ENCODE measurements at regions not wholly inside any gene's neighbourhood (a gene's known extent, or its start where the extent isn't known, plus 50 kb on each side); places are given as distances from the start of the nearest gene placed in this dataset.
"Not testable (repeated sequence)": the region's sequence is repeated elsewhere in the genome, so short reads cannot be mapped to it uniquely, and the experiment has no call there.

DNA sequence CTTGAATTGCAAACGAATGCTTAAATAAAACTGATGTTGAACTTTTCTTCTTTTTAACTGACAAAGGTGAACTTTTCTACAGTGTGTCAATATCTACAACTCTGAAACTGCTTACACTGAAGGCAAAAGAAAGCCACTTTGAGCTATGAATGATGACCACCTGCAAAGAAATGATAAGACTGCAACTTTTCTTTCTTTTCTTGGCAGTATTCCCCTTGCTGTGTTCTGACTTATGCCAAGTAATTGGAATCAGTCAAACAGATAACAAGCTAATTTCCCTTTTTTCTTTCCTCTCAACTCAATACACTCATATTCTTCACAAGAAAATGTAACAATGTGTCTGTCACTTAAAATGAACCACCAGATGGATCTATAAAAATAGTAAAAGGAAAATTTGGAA, 588.1 kb upstream of the BRINP3 start:
- TF ChIP-seq POLR2AphosphoS5 (IDR thresholded peaks at IDR 0.05; ENCODE audit: low read depth, low read length) = no peak
- no peak for TF ChIP-seq POLR2A (IDR thresholded peaks at IDR 0.05; ENCODE audit: low read depth, low read length)
- TF ChIP-seq PAX5 (IDR thresholded peaks at IDR 0.05; ENCODE audit: insufficient read depth, low read length, severe bottlenecking) = no peak
- TF ChIP-seq TAF1 (IDR thresholded peaks at IDR 0.05; ENCODE audit: low read depth, low read length) = no peak
- TF ChIP-seq POU2F2 (IDR thresholded peaks at IDR 0.05; ENCODE audit: low read depth, low read length) = no peak
- TF ChIP-seq SPI1 (IDR thresholded peaks at IDR 0.05; ENCODE audit: low read depth, low read length) = no peak
- DNase-seq (ENCODE audit: insufficient read length, low spot score) = no peak
- FAIRE-seq = no peak

GRCh38 chr1:191074881-191075280, 597.2 kb upstream of the BRINP3 start:
- TF ChIP-seq POLR2AphosphoS5 (IDR thresholded peaks at IDR 0.05; ENCODE audit: low read depth, low read length) (no peak), TAF1 (IDR thresholded peaks at IDR 0.05; ENCODE audit: low read depth, low read length) (no peak), POLR2A (IDR thresholded peaks at IDR 0.05; ENCODE audit: low read depth, low read length) (no peak), PAX5 (IDR thresholded peaks at IDR 0.05; ENCODE audit: insufficient read depth, low read length, severe bottlenecking) (no peak), POU2F2 (IDR thresholded peaks at IDR 0.05; ENCODE audit: low read depth, low read length) (no peak), SPI1 (IDR thresholded peaks at IDR 0.05; ENCODE audit: low read depth, low read length) (no peak)
- DNase-seq (ENCODE audit: insufficient read length, low spot score) (no peak), FAIRE-seq (no peak)

DNA sequence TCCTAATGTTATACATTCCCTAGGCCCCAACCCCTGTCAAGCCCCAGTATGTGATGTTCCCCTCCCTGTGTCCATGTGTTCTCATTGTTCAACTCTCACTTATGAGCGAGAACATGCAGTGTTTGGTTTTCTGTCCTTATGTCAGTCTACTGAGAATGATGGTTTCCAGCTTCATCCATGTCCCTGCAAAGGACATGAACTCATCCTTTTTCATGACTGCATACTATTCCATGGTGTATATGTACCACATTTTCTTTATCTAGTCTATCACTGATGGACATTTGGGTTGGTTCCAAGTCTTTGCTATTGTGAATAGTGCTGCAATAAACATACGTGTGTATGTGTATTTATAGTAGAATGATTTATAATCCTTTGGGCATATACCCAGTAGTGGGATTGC, 605.4 kb upstream of the BRINP3 start:
- DNase-seq (ENCODE audit: insufficient read length, low spot score); FAIRE-seq: not testable (repeated sequence)

- DNase-seq (ENCODE audit: insufficient read length, low spot score) (no peak), FAIRE-seq (no peak)
- no peak for TF ChIP-seq POU2F2 (IDR thresholded peaks at IDR 0.05; ENCODE audit: low read depth, low read length)
- no peak for TF ChIP-seq SPI1 (IDR thresholded peaks at IDR 0.05; ENCODE audit: low read depth, low read length)
- TF ChIP-seq POLR2A (IDR thresholded peaks at IDR 0.05; ENCODE audit: low read depth, low read length) = no peak
- TF ChIP-seq PAX5 (IDR thresholded peaks at IDR 0.05; ENCODE audit: insufficient read depth, low read length, severe bottlenecking) = no peak
- TF ChIP-seq POLR2AphosphoS5 (IDR thresholded peaks at IDR 0.05; ENCODE audit: low read depth, low read length) = no peak
- no peak for TF ChIP-seq TAF1 (IDR thresholded peaks at IDR 0.05; ENCODE audit: low read depth, low read length)
These were observed 607.5 kb upstream of the BRINP3 start for GRCh38 chr1:191085121-191085520.

GRCh38 chr1:191086910-191087309, 609.2 kb upstream of the BRINP3 start:
- FAIRE-seq = no peak
- TF ChIP-seq POU2F2 (IDR thresholded peaks at IDR 0.05; ENCODE audit: low read depth, low read length) = no peak
- TF ChIP-seq PAX5 (IDR thresholded peaks at IDR 0.05; ENCODE audit: insufficient read depth, low read length, severe bottlenecking) = no peak
- no peak for TF ChIP-seq SPI1 (IDR thresholded peaks at IDR 0.05; ENCODE audit: low read depth, low read length)
- no peak for TF ChIP-seq TAF1 (IDR thresholded peaks at IDR 0.05; ENCODE audit: low read depth, low read length)
- no peak for TF ChIP-seq POLR2A (IDR thresholded peaks at IDR 0.05; ENCODE audit: low read depth, low read length)
- TF ChIP-seq POLR2AphosphoS5 (IDR thresholded peaks at IDR 0.05; ENCODE audit: low read depth, low read length) = no peak
- DNase-seq (ENCODE audit: insufficient read length, low spot score) = no peak

DNA sequence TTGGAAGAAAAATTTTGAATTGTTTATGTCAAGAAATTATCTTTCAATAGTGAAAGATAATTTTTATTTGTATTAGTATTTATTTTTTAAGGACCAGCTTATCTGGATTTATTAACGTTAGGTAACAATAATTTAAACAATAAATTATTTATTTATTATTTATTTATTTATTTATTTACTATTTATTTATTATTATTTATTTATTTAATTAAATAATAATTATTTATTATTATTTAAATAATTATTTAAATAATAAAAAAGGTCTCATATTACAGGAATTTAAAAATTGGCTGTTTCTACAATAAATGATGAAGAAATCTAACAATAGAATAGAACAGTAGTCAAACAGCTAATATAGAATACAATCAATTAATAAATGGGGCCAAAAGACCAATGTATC, 618.7 kb upstream of the BRINP3 start:
- TF ChIP-seq POLR2A (IDR thresholded peaks at IDR 0.05; ENCODE audit: low read depth, low read length) = no peak
- no peak for TF ChIP-seq POLR2AphosphoS5 (IDR thresholded peaks at IDR 0.05; ENCODE audit: low read depth, low read length)
- no peak for TF ChIP-seq SPI1 (IDR thresholded peaks at IDR 0.05; ENCODE audit: low read depth, low read length)
- TF ChIP-seq POU2F2 (IDR thresholded peaks at IDR 0.05; ENCODE audit: low read depth, low read length) = no peak
- TF ChIP-seq PAX5 (IDR thresholded peaks at IDR 0.05; ENCODE audit: insufficient read depth, low read length, severe bottlenecking) = no peak
- no peak for FAIRE-seq
- no peak for DNase-seq (ENCODE audit: insufficient read length, low spot score)

DNA sequence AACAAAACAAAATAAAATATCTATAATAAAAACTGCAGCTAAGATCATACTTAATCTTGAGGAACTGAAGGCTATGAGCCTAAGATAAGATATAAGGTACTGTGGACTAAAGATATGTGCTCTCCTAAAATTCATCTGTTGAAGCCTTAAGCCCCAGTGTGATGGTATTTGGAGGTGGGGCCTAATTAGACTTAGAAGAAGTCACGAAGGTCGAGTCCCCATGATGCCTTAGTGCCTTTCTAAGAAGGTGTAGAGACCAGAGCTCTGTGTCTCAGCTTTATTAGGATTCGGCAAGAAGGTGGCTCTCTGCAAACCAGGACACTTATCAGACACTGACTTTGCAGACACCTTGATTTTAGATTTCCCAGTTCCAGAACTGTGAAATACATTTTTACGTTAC, 622.0 kb upstream of the BRINP3 start:
- DNase-seq (ENCODE audit: insufficient read length, low spot score) (no peak), FAIRE-seq (no peak)
- no peak for TF ChIP-seq PAX5 (IDR thresholded peaks at IDR 0.05; ENCODE audit: insufficient read depth, low read length, severe bottlenecking)
- TF ChIP-seq POLR2A (IDR thresholded peaks at IDR 0.05; ENCODE audit: low read depth, low read length) = no peak
- TF ChIP-seq POLR2AphosphoS5 (IDR thresholded peaks at IDR 0.05; ENCODE audit: low read depth, low read length) = no peak
- no peak for TF ChIP-seq POU2F2 (IDR thresholded peaks at IDR 0.05; ENCODE audit: low read depth, low read length)
- no peak for TF ChIP-seq SPI1 (IDR thresholded peaks at IDR 0.05; ENCODE audit: low read depth, low read length)
- TF ChIP-seq TAF1 (IDR thresholded peaks at IDR 0.05; ENCODE audit: low read depth, low read length) = no peak

- FAIRE-seq = no peak
- DNase-seq (ENCODE audit: insufficient read length, low spot score) = no peak
- TF ChIP-seq POLR2A (IDR thresholded peaks at IDR 0.05; ENCODE audit: low read depth, low read length) (no peak), POU2F2 (IDR thresholded peaks at IDR 0.05; ENCODE audit: low read depth, low read length) (no peak), PAX5 (IDR thresholded peaks at IDR 0.05; ENCODE audit: insufficient read depth, low read length, severe bottlenecking) (no peak), TAF1 (IDR thresholded peaks at IDR 0.05; ENCODE audit: low read depth, low read length) (no peak), POLR2AphosphoS5 (IDR thresholded peaks at IDR 0.05; ENCODE audit: low read depth, low read length) (no peak), SPI1 (IDR thresholded peaks at IDR 0.05; ENCODE audit: low read depth, low read length) (no peak)
These were observed 624.3 kb upstream of the BRINP3 start for GRCh38 chr1:191101960-191102359.

GRCh38 chr1:191125950-191126349, 648.3 kb upstream of the BRINP3 start:
- TF ChIP-seq POU2F2 (IDR thresholded peaks at IDR 0.05; ENCODE audit: low read depth, low read length) (no peak), SPI1 (IDR thresholded peaks at IDR 0.05; ENCODE audit: low read depth, low read length) (no peak), PAX5 (IDR thresholded peaks at IDR 0.05; ENCODE audit: insufficient read depth, low read length, severe bottlenecking) (no peak), TAF1 (IDR thresholded peaks at IDR 0.05; ENCODE audit: low read depth, low read length) (no peak), POLR2AphosphoS5 (IDR thresholded peaks at IDR 0.05; ENCODE audit: low read depth, low read length) (no peak), POLR2A (IDR thresholded peaks at IDR 0.05; ENCODE audit: low read depth, low read length) (no peak)
- no peak for FAIRE-seq
- no peak for DNase-seq (ENCODE audit: insufficient read length, low spot score)

- TF ChIP-seq PAX5 (IDR thresholded peaks at IDR 0.05; ENCODE audit: insufficient read depth, low read length, severe bottlenecking) (no peak), SPI1 (IDR thresholded peaks at IDR 0.05; ENCODE audit: low read depth, low read length) (no peak), POLR2A (IDR thresholded peaks at IDR 0.05; ENCODE audit: low read depth, low read length) (no peak), POU2F2 (IDR thresholded peaks at IDR 0.05; ENCODE audit: low read depth, low read length) (no peak), TAF1 (IDR thresholded peaks at IDR 0.05; ENCODE audit: low read depth, low read length) (no peak), POLR2AphosphoS5 (IDR thresholded peaks at IDR 0.05; ENCODE audit: low read depth, low read length) (no peak)
- no peak for FAIRE-seq
- DNase-seq (ENCODE audit: insufficient read length, low spot score) = no peak
These were observed 657.1 kb upstream of the BRINP3 start for GRCh38 chr1:191134796-191135195.

Data from GM12891 (cell line).